ENCODE measurements at regions not wholly inside any gene's neighbourhood (a gene's known extent, or its start where the extent isn't known, plus 50 kb on each side); places are given as distances from the start of the nearest gene placed in this dataset.

GRCh38 chr20:21921251-21921650, 215.8 kb downstream of the PAX1 start:
- no peaks in the 10 kb centered on the region for H3K27me3 ChIP-seq (ENCODE audit: control insufficient read depth, insufficient read depth, low read length, poor library complexity, severe bottlenecking)
- H3K36me3 ChIP-seq (ENCODE audit: control insufficient read depth, insufficient read depth, low read length): no peaks in the 10 kb centered on the region
- WGBS, 2 experiments: 94 to 95% methylated on average over 5 of the region's 5 CpGs
- no peak overlapping the region for H3K27ac ChIP-seq (ENCODE audit: insufficient read depth, low read depth, low read length, poor library complexity, severe bottlenecking)
- H3K4me1 ChIP-seq (ENCODE audit: control insufficient read depth, insufficient read depth, low read length): no peaks in the 10 kb centered on the region
- no peaks in the 10 kb centered on the region for H3K9me3 ChIP-seq (ENCODE audit: control insufficient read depth, low read length)
- no peak overlapping the region for H3K4me3 ChIP-seq (ENCODE audit: insufficient read depth, low read depth, low read length)

- WGBS, 2 experiments: 89 to 92% methylated on average over 3 of the region's 3 CpGs
- H3K27me3 ChIP-seq (ENCODE audit: control insufficient read depth, insufficient read depth, low read length, poor library complexity, severe bottlenecking): no peaks in the 10 kb centered on the region
These were observed 214.7 kb downstream of the PAX1 start for GRCh38 chr20:21920211-21920610.

GRCh38 chr20:21918398-21918797, 212.9 kb downstream of the PAX1 start:
- 93 to 97% methylated on average over 7 of the region's 7 CpGs for WGBS, 2 experiments
- Histone ChIP-seq H3K4me1 (ENCODE audit: control insufficient read depth, insufficient read depth, low read length) (no peaks in the 10 kb centered on the region), H3K9me3 (ENCODE audit: control insufficient read depth, low read length) (no peaks in the 10 kb centered on the region), H3K27me3 (ENCODE audit: control insufficient read depth, insufficient read depth, low read length, poor library complexity, severe bottlenecking) (no peaks in the 10 kb centered on the region), H3K36me3 (ENCODE audit: control insufficient read depth, insufficient read depth, low read length) (no peaks in the 10 kb centered on the region), H3K27ac (ENCODE audit: insufficient read depth, low read depth, low read length, poor library complexity, severe bottlenecking) (no peak overlapping the region), H3K4me3 (ENCODE audit: insufficient read depth, low read depth, low read length) (no peak overlapping the region)

More at GRCh38 chr20:21920211-21920610, 214.7 kb downstream of the PAX1 start:
- no peaks in the 10 kb centered on the region for H3K36me3 ChIP-seq (ENCODE audit: control insufficient read depth, insufficient read depth, low read length)
- H3K4me3 ChIP-seq (ENCODE audit: insufficient read depth, low read depth, low read length): no peak overlapping the region
- no peak overlapping the region for H3K27ac ChIP-seq (ENCODE audit: insufficient read depth, low read depth, low read length, poor library complexity, severe bottlenecking)
- H3K4me1 ChIP-seq (ENCODE audit: control insufficient read depth, insufficient read depth, low read length): no peaks in the 10 kb centered on the region
- no peaks in the 10 kb centered on the region for H3K9me3 ChIP-seq (ENCODE audit: control insufficient read depth, low read length)

- no peaks in the 10 kb centered on the region for H3K9me3 ChIP-seq (ENCODE audit: control insufficient read depth, low read length)
- WGBS, 2 experiments: 90 to 94% methylated on average over 3 of the region's 3 CpGs
- no peak overlapping the region for H3K4me3 ChIP-seq (ENCODE audit: insufficient read depth, low read depth, low read length)
- no peaks in the 10 kb centered on the region for H3K36me3 ChIP-seq (ENCODE audit: control insufficient read depth, insufficient read depth, low read length)
- no peak overlapping the region for H3K27ac ChIP-seq (ENCODE audit: insufficient read depth, low read depth, low read length, poor library complexity, severe bottlenecking)
- no peaks in the 10 kb centered on the region for H3K4me1 ChIP-seq (ENCODE audit: control insufficient read depth, insufficient read depth, low read length)
- no peaks in the 10 kb centered on the region for H3K27me3 ChIP-seq (ENCODE audit: control insufficient read depth, insufficient read depth, low read length, poor library complexity, severe bottlenecking)
These were observed 196.9 kb downstream of the PAX1 start for GRCh38 chr20:21902391-21902790.

- H3K4me3 ChIP-seq (ENCODE audit: insufficient read depth, low read depth, low read length): no peak overlapping the region
- WGBS, 2 experiments: 96% methylated on average over 4 of the region's 4 CpGs
- no peaks in the 10 kb centered on the region for H3K9me3 ChIP-seq (ENCODE audit: control insufficient read depth, low read length)
- no peaks in the 10 kb centered on the region for H3K4me1 ChIP-seq (ENCODE audit: control insufficient read depth, insufficient read depth, low read length)
- no peak overlapping the region for H3K27ac ChIP-seq (ENCODE audit: insufficient read depth, low read depth, low read length, poor library complexity, severe bottlenecking)
- no peaks in the 10 kb centered on the region for H3K27me3 ChIP-seq (ENCODE audit: control insufficient read depth, insufficient read depth, low read length, poor library complexity, severe bottlenecking)
- H3K36me3 ChIP-seq (ENCODE audit: control insufficient read depth, insufficient read depth, low read length): no peaks in the 10 kb centered on the region
These were observed 196.2 kb downstream of the PAX1 start for GRCh38 chr20:21901470-21902275.

GRCh38 chr20:21900431-21900830, 195.0 kb downstream of the PAX1 start:
- 92 to 94% methylated on average over 4 to 5 of the region's 5 CpGs for WGBS, 2 experiments
- Histone ChIP-seq H3K9me3 (ENCODE audit: control insufficient read depth, low read length) (no peaks in the 10 kb centered on the region), H3K27me3 (ENCODE audit: control insufficient read depth, insufficient read depth, low read length, poor library complexity, severe bottlenecking) (no peaks in the 10 kb centered on the region), H3K27ac (ENCODE audit: insufficient read depth, low read depth, low read length, poor library complexity, severe bottlenecking) (no peak overlapping the region), H3K4me1 (ENCODE audit: control insufficient read depth, insufficient read depth, low read length) (no peaks in the 10 kb centered on the region), H3K4me3 (ENCODE audit: insufficient read depth, low read depth, low read length) (no peak overlapping the region), H3K36me3 (ENCODE audit: control insufficient read depth, insufficient read depth, low read length) (no peaks in the 10 kb centered on the region)

- H3K36me3 ChIP-seq (ENCODE audit: control insufficient read depth, insufficient read depth, low read length): no peaks in the 10 kb centered on the region
- H3K27ac ChIP-seq (ENCODE audit: insufficient read depth, low read depth, low read length, poor library complexity, severe bottlenecking): no peak overlapping the region
- H3K9me3 ChIP-seq (ENCODE audit: control insufficient read depth, low read length): no peaks in the 10 kb centered on the region
- no peaks in the 10 kb centered on the region for H3K4me1 ChIP-seq (ENCODE audit: control insufficient read depth, insufficient read depth, low read length)
- no peak overlapping the region for H3K4me3 ChIP-seq (ENCODE audit: insufficient read depth, low read depth, low read length)
- H3K27me3 ChIP-seq (ENCODE audit: control insufficient read depth, insufficient read depth, low read length, poor library complexity, severe bottlenecking): no peaks in the 10 kb centered on the region
These were observed 169.5 kb downstream of the PAX1 start for GRCh38 chr20:21874921-21875320.

GRCh38 chr20:21874127-21874526, 168.7 kb downstream of the PAX1 start:
- WGBS, 2 experiments: 94 to 95% methylated on average over 4 of the region's 4 CpGs
- no peaks in the 10 kb centered on the region for H3K4me1 ChIP-seq (ENCODE audit: control insufficient read depth, insufficient read depth, low read length)

GRCh38 chr20:21873291-21873690, 167.8 kb downstream of the PAX1 start:
- no peaks in the 10 kb centered on the region for H3K27me3 ChIP-seq (ENCODE audit: control insufficient read depth, insufficient read depth, low read length, poor library complexity, severe bottlenecking)
- no peak overlapping the region for H3K4me3 ChIP-seq (ENCODE audit: insufficient read depth, low read depth, low read length)
- H3K4me1 ChIP-seq (ENCODE audit: control insufficient read depth, insufficient read depth, low read length): no peaks in the 10 kb centered on the region
- WGBS, 2 experiments: 86 to 92% methylated on average over 3 of the region's 3 CpGs
- H3K27ac ChIP-seq (ENCODE audit: insufficient read depth, low read depth, low read length, poor library complexity, severe bottlenecking): no peak overlapping the region
- H3K9me3 ChIP-seq (ENCODE audit: control insufficient read depth, low read length): no peaks in the 10 kb centered on the region
- H3K36me3 ChIP-seq (ENCODE audit: control insufficient read depth, insufficient read depth, low read length): no peaks in the 10 kb centered on the region

More at GRCh38 chr20:21874127-21874526, 168.7 kb downstream of the PAX1 start:
- H3K27ac ChIP-seq (ENCODE audit: insufficient read depth, low read depth, low read length, poor library complexity, severe bottlenecking): no peak overlapping the region
- no peak overlapping the region for H3K4me3 ChIP-seq (ENCODE audit: insufficient read depth, low read depth, low read length)
- H3K36me3 ChIP-seq (ENCODE audit: control insufficient read depth, insufficient read depth, low read length): no peaks in the 10 kb centered on the region
- H3K27me3 ChIP-seq (ENCODE audit: control insufficient read depth, insufficient read depth, low read length, poor library complexity, severe bottlenecking): no peaks in the 10 kb centered on the region
- H3K9me3 ChIP-seq (ENCODE audit: control insufficient read depth, low read length): no peaks in the 10 kb centered on the region

- no peaks in the 10 kb centered on the region for H3K9me3 ChIP-seq (ENCODE audit: control insufficient read depth, low read length)
- no peak overlapping the region for H3K4me3 ChIP-seq (ENCODE audit: insufficient read depth, low read depth, low read length)
- H3K27me3 ChIP-seq (ENCODE audit: control insufficient read depth, insufficient read depth, low read length, poor library complexity, severe bottlenecking): no peaks in the 10 kb centered on the region
- peaks cover 5% of the 10 kb centered on the region for H3K4me1 ChIP-seq (ENCODE audit: control insufficient read depth, insufficient read depth, low read length)
- WGBS, 2 experiments: 93 to 96% methylated on average over 4 of the region's 4 CpGs
- H3K27ac ChIP-seq (ENCODE audit: insufficient read depth, low read depth, low read length, poor library complexity, severe bottlenecking): no peak overlapping the region
- H3K36me3 ChIP-seq (ENCODE audit: control insufficient read depth, insufficient read depth, low read length): no peaks in the 10 kb centered on the region
These were observed 162.3 kb downstream of the PAX1 start for GRCh38 chr20:21867811-21868210.

All from ectodermal cell (in vitro differentiated cells).